DOHH2 (cell line): ENCODE measurements at regions not wholly inside any gene's neighbourhood (a gene's known extent, or its start where the extent isn't known, plus 50 kb on each side); places are given as distances from the start of the nearest gene placed in this dataset.

Experiments
- H3F3A ChIP-seq: fragments of 200-600 bp; sonication (generic), shearing (Covaris generic); 2 replicates; pipeline ENCODE4 v1.6.0; 2016; ENCODE audit warnings: antibody characterized with exemption, mild to moderate bottlenecking; ENCODE audit not compliant: control insufficient read depth, insufficient read depth
- H3K27ac ChIP-seq: fragments of 200-600 bp; sonication (generic); 2 replicates; pipeline ENCODE4 v1.5.1; 2014; ENCODE audit warnings: low read depth, mild to moderate bottlenecking, low read length, moderate library complexity
- H3K27me3 ChIP-seq: fragments of 200-600 bp; sonication (generic); 2 replicates; pipeline ENCODE4 v1.6.1; 2014; ENCODE audit warnings: mild to moderate bottlenecking, low read length, mixed read lengths; ENCODE audit not compliant: control insufficient read depth
- H3K36me3 ChIP-seq: fragments of 200-600 bp; sonication (generic); 2 replicates; pipeline ENCODE4 v1.6.1; 2014; ENCODE audit warnings: mild to moderate bottlenecking, low read length, moderate library complexity, mixed read lengths; ENCODE audit not compliant: control insufficient read depth
- H3K4me1 ChIP-seq: fragments of 200-600 bp; sonication (generic); 2 replicates; pipeline ENCODE4 v1.6.1; 2014; ENCODE audit warnings: mild to moderate bottlenecking, low read length, mixed read lengths; ENCODE audit not compliant: control insufficient read depth
- H3K4me2 ChIP-seq: fragments of 200-600 bp; sonication (generic); 2 replicates; pipeline ENCODE4 v1.6.0; 2014; ENCODE audit warnings: mild to moderate bottlenecking, low read length, moderate library complexity
- H3K4me3 ChIP-seq: fragments of 200-600 bp; sonication (generic); 2 replicates; pipeline ENCODE4 v1.5.1; 2014; ENCODE audit warnings: mild to moderate bottlenecking, low read length, mixed read lengths
- H3K79me2 ChIP-seq: fragments of 200-600 bp; sonication (generic); 2 replicates; pipeline ENCODE4 v1.6.1; 2014; ENCODE audit warnings: mild to moderate bottlenecking, low read length, mixed read lengths; ENCODE audit not compliant: control insufficient read depth
- H3K9me2 ChIP-seq: fragments of 200-600 bp; sonication (generic); replicated peaks from 2 replicates; pipeline ENCODE4 v1.6.1; 2014; ENCODE audit warnings: mild to moderate bottlenecking, low read length, mixed read lengths; ENCODE audit not compliant: control insufficient read depth
- H3K9me3 ChIP-seq: fragments of 200-600 bp; sonication (generic); 2 replicates; pipeline ENCODE4 v1.6.1; 2014; ENCODE audit warnings: antibody characterized with exemption, low read length, mixed read lengths; ENCODE audit not compliant: control insufficient read depth, insufficient read depth
- H4K20me1 ChIP-seq: fragments of 200-600 bp; sonication (generic); 2 replicates; pipeline ENCODE4 v1.6.0; 2014; ENCODE audit warnings: low read depth, mild to moderate bottlenecking, antibody characterized with exemption, low read length, moderate library complexity; ENCODE audit not compliant: control insufficient read depth, insufficient read depth
- EZH2phosphoT487 ChIP-seq: fragments of 200-600 bp; sonication (generic); IDR thresholded peaks from 2 replicates; pipeline ENCODE4 v1.6.1; 2017; ENCODE audit warnings: borderline replicate concordance, mild to moderate bottlenecking, antibody characterized with exemption, low read length, moderate library complexity, mixed read lengths
- TF ChIP-seq, protein P1 (sequence below): fragments of 200-600 bp; sonication (generic); IDR thresholded peaks from one replicate; pipeline ENCODE4 v1.5.1; 2014; ENCODE audit warnings: antibody characterized with exemption, mild to moderate bottlenecking, low read depth, low read length; ENCODE audit not compliant: poor library complexity, severe bottlenecking

DNA sequence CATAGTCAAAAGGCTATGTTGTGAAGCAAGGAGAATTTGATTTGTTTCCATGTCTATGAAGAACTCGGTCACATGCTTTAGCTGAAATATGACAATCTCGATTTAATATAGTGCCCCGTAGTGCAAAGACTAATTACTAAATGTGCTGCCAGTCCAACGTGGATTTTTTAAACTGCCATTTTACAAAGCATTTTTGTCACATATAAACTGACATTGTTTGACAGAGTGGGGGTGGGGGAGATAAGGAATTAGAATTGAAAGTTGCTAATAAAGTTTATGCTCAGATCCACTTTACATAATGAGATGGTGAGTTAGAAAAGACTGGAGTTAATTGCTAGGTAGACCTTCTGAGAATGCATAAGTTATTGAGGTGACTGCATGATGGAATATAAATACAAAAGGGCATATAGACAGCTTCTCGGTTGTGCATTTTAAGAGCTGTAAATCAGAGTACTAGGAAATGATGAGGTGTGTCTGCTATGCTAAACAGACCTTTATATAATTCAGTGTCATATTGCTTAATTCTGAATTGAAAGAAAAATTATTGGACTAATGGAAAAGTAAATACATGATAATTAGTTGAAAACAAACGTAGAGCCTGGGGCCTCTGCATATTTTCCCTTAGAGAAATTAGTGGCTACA, 158.9 kb upstream of the MTNR1B start:
- H3K9me3 ChIP-seq: no peaks in the 10 kb centered on the region
- H3K9me2 ChIP-seq: no peaks in the 10 kb centered on the region
- H4K20me1 ChIP-seq: no peaks in the 10 kb centered on the region
- H3K27me3 ChIP-seq: no peaks in the 10 kb centered on the region
- no peak overlapping the region for H3K4me2 ChIP-seq
- H3K27ac ChIP-seq: no peak overlapping the region
- TF ChIP-seq, protein P1, sequence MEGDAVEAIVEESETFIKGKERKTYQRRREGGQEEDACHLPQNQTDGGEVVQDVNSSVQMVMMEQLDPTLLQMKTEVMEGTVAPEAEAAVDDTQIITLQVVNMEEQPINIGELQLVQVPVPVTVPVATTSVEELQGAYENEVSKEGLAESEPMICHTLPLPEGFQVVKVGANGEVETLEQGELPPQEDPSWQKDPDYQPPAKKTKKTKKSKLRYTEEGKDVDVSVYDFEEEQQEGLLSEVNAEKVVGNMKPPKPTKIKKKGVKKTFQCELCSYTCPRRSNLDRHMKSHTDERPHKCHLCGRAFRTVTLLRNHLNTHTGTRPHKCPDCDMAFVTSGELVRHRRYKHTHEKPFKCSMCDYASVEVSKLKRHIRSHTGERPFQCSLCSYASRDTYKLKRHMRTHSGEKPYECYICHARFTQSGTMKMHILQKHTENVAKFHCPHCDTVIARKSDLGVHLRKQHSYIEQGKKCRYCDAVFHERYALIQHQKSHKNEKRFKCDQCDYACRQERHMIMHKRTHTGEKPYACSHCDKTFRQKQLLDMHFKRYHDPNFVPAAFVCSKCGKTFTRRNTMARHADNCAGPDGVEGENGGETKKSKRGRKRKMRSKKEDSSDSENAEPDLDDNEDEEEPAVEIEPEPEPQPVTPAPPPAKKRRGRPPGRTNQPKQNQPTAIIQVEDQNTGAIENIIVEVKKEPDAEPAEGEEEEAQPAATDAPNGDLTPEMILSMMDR: no peak
- TF ChIP-seq EZH2phosphoT487: no peak
- H3K79me2 ChIP-seq: no peaks in the 10 kb centered on the region
- no peaks in the 10 kb centered on the region for H3K4me1 ChIP-seq
- H3K36me3 ChIP-seq: no peaks in the 10 kb centered on the region
- no peaks in the 10 kb centered on the region for H3F3A ChIP-seq
- no peak overlapping the region for H3K4me3 ChIP-seq

DNA sequence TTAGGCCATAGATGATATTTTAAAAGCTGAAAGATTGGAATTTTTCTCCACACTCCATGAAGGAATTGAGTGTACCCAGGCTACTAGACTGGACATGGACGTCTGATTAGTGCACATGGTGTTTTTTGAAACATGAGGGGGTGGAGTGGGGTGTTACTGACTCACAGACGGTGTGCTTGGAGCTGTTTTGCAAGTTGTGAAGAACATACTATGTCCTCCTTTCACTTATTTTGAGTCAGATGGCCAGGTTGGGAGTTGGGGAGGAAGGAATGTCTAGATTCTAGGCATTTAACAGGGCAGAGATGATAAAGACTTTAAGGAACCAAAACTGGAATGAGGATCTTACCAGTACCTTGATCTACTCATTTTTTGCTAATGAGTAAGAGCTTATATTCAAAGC, 158.1 kb upstream of the MTNR1B start:
- no peak for TF ChIP-seq EZH2phosphoT487
- TF ChIP-seq, protein P1: no peak
- no peak overlapping the region for H3K27ac ChIP-seq
- no peak overlapping the region for H3K4me2 ChIP-seq
- no peaks in the 10 kb centered on the region for H3K79me2 ChIP-seq
- no peaks in the 10 kb centered on the region for H3K27me3 ChIP-seq
- H3K9me3 ChIP-seq: no peaks in the 10 kb centered on the region
- no peaks in the 10 kb centered on the region for H3F3A ChIP-seq
- no peak overlapping the region for H3K4me3 ChIP-seq
- H3K36me3 ChIP-seq: no peaks in the 10 kb centered on the region
- no peaks in the 10 kb centered on the region for H3K4me1 ChIP-seq
- no peaks in the 10 kb centered on the region for H3K9me2 ChIP-seq
- H4K20me1 ChIP-seq: no peaks in the 10 kb centered on the region

DNA sequence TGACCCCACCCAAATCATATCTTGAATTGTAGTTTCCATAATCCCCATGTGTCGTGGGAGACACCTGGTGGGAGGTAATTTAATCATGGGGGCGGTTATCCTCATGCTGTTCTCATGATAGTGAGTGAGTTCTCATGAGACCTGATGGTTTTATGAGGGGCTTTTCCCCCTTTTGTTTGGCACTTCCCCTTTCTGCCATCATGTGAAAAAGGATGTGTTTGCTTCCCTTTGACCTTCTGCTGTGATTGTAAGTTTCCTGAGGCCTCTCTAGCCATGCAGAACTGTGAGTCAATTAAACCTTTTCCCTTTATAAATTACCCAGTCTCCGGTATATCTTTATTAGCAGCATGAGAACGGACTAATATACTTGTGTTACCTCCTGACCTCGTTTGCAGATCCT, 156.6 kb upstream of the MTNR1B start:
- Histone ChIP-seq H3K9me2 (no peaks in the 10 kb centered on the region), H3K9me3 (no peaks in the 10 kb centered on the region), H3K4me1 (no peaks in the 10 kb centered on the region), H3K36me3 (no peaks in the 10 kb centered on the region), H3K27ac (no peak overlapping the region), H3F3A (no peaks in the 10 kb centered on the region), H3K27me3 (no peaks in the 10 kb centered on the region), H3K79me2 (no peaks in the 10 kb centered on the region), H3K4me2 (no peak overlapping the region), H3K4me3 (no peak overlapping the region), H4K20me1 (no peaks in the 10 kb centered on the region)
- TF ChIP-seq, protein P1: no peak
- TF ChIP-seq EZH2phosphoT487: no peak

DNA sequence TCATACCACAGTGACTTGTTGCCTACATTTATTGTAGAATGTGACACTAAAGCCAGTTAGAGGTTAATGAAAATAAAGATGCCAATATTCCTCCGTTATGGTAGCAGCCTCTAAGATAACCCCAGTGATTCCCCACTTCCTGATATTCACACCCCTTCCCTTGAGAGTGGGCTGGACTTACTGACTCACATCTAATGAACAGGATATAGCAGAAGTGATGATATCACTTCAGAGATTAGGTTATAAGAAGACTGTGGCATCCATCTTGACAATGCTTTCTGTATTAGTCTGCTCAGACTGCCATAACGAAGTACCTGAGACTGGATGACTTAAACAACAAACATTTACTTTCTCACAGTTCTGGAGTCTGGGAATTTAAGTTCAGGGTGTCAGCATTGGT, 149.6 kb upstream of the MTNR1B start:
- Histone ChIP-seq H3K79me2 (no peaks in the 10 kb centered on the region), H3K4me3 (no peak overlapping the region), H3K36me3 (no peaks in the 10 kb centered on the region), H3F3A (no peaks in the 10 kb centered on the region), H3K27me3 (no peaks in the 10 kb centered on the region), H3K27ac (no peak overlapping the region), H4K20me1 (no peaks in the 10 kb centered on the region), H3K4me2 (no peak overlapping the region), H3K4me1 (no peaks in the 10 kb centered on the region), H3K9me3 (no peaks in the 10 kb centered on the region), H3K9me2 (no peaks in the 10 kb centered on the region)
- TF ChIP-seq, protein P1: no peak
- no peak for TF ChIP-seq EZH2phosphoT487
